Neural cell (in vitro differentiated cells): ENCODE measurements at regions not wholly inside any gene's neighbourhood (a gene's known extent, or its start where the extent isn't known, plus 50 kb on each side); places are given as distances from the start of the nearest gene placed in this dataset.

Experiments used
- H2AFZ ChIP-seq: fragments of 200-600, 300-800 bp; sonication (generic), shearing (Covaris generic); 2 replicates; pipeline ENCODE4 v1.6.0; 2014; ENCODE audit warnings: low read depth, mild to moderate bottlenecking, antibody characterized with exemption, low read length, moderate library complexity
- H3F3A ChIP-seq: fragments of 200-600 bp; shearing (Covaris generic); 2 replicates; pipeline ENCODE4 v1.6.1; 2016; ENCODE audit warnings: mild to moderate bottlenecking, moderate library complexity, mixed read lengths, antibody characterized with exemption, low read length; ENCODE audit not compliant: insufficient read depth, poor library complexity, severe bottlenecking
- H3K27ac ChIP-seq: fragments of 200-600, 300-800 bp; sonication (generic), shearing (Covaris generic); 2 replicates; pipeline ENCODE4 v1.5.1; 2014; ENCODE audit warnings: mild to moderate bottlenecking, low read length, moderate library complexity
- H3K27me3 ChIP-seq: fragments of 300-800, 200-600 bp; sonication (generic), shearing (Covaris generic); 2 replicates; pipeline ENCODE4 v1.6.0; 2014; ENCODE audit warnings: mild to moderate bottlenecking, low read depth, low read length, moderate library complexity; ENCODE audit not compliant: insufficient read depth
- H3K36me3 ChIP-seq: fragments of 300-800, 200-600 bp; sonication (generic), shearing (Covaris generic); 2 replicates; pipeline ENCODE4 v1.5.1; 2014; ENCODE audit warnings: mild to moderate bottlenecking, antibody characterized with exemption, low read length, moderate library complexity; ENCODE audit not compliant: insufficient read depth
- H3K4me2 ChIP-seq: fragments of 300-800, 200-600 bp; sonication (generic), shearing (Covaris generic); 2 replicates; pipeline ENCODE4 v1.6.0; 2014; ENCODE audit warnings: mild to moderate bottlenecking, low read length
- H3K4me3 ChIP-seq: fragments of 300-800, 200-600 bp; sonication (generic), shearing (Covaris generic); 2 replicates; pipeline ENCODE4 v1.5.1; 2014; ENCODE audit warnings: mild to moderate bottlenecking, low read length, moderate library complexity
- H3K79me2 ChIP-seq: fragments of 200-600 bp; shearing (Covaris generic); replicated peaks from 2 replicates; pipeline ENCODE4 v1.6.0; 2014; ENCODE audit warnings: mild to moderate bottlenecking, low read length, moderate library complexity; ENCODE audit not compliant: insufficient read depth
- H3K9ac ChIP-seq: fragments of 300-800, 200-600 bp; sonication (generic), shearing (Covaris generic); 2 replicates; pipeline ENCODE4 v1.6.1; 2016; ENCODE audit warnings: mild to moderate bottlenecking, low read length, mixed read lengths
- H3K9me2 ChIP-seq: fragments of 200-600 bp; shearing (Covaris generic); 2 replicates; pipeline ENCODE4 v1.6.1; 2016; ENCODE audit warnings: mild to moderate bottlenecking, low read length, mixed read lengths; ENCODE audit not compliant: insufficient read depth
- H3K9me3 ChIP-seq: fragments of 200-600, 300-800 bp; sonication (generic), shearing (Covaris generic); 2 replicates; pipeline ENCODE4 v1.6.1; 2016; ENCODE audit warnings: mild to moderate bottlenecking, mixed run types, low read length, moderate library complexity, mixed read lengths
- H4K20me1 ChIP-seq: fragments of 200-600 bp; shearing (Covaris generic); 2 replicates; pipeline ENCODE4 v1.6.1; 2016; ENCODE audit warnings: mild to moderate bottlenecking, mixed run types; ENCODE audit not compliant: insufficient read depth
- CTCF ChIP-seq: fragments of 450-650 bp; IDR thresholded peaks from 2 replicates; pipeline ENCODE4 v1.5.1; 2014; ENCODE audit warnings: antibody characterized with exemption, mild to moderate bottlenecking, moderate library complexity; ENCODE audit not compliant: poor library complexity, severe bottlenecking
- EP300 ChIP-seq: fragments of 450-650 bp; conservative IDR thresholded peaks from 2 replicates; pipeline ENCODE4 v1.6.1; 2014; ENCODE audit warnings: antibody characterized with exemption, mild to moderate bottlenecking, moderate library complexity; ENCODE audit not compliant: poor library complexity, severe bottlenecking
- EZH2 ChIP-seq: fragments of 200-600, 300-800 bp; shearing (Covaris generic), sonication (generic); IDR thresholded peaks from 2 replicates; pipeline ENCODE4 v1.6.1; 2014; ENCODE audit warnings: antibody characterized with exemption, low read length, borderline replicate concordance, mild to moderate bottlenecking; ENCODE audit not compliant: insufficient read depth, poor library complexity, severe bottlenecking
- MXI1 ChIP-seq: fragments of 450-650 bp; conservative IDR thresholded peaks from 2 replicates; pipeline ENCODE4 v1.6.1; 2014; ENCODE audit warnings: antibody characterized with exemption, mild to moderate bottlenecking; ENCODE audit not compliant: poor library complexity, severe bottlenecking
- POLR2AphosphoS5 ChIP-seq: IDR thresholded peaks from 2 replicates; pipeline ENCODE4 v1.6.1; 2012
- RAD21 ChIP-seq: fragments of 450-650 bp; conservative IDR thresholded peaks from 2 replicates; pipeline ENCODE4 v1.6.1; 2014; ENCODE audit warnings: antibody characterized with exemption, mild to moderate bottlenecking, moderate library complexity
- REST ChIP-seq: IDR thresholded peaks from 2 replicates; pipeline ENCODE4 v1.6.1; 2012; ENCODE audit warnings: borderline replicate concordance
- SMC3 ChIP-seq: fragments of 450-650 bp; conservative IDR thresholded peaks from 2 replicates; pipeline ENCODE4 v1.6.1; 2014; ENCODE audit warnings: antibody characterized with exemption, mild to moderate bottlenecking, moderate library complexity; ENCODE audit not compliant: poor library complexity
- TAF1 ChIP-seq: IDR thresholded peaks from 2 replicates; pipeline ENCODE4 v1.6.1; 2012; ENCODE audit warnings: low read depth

- TF ChIP-seq CTCF, result no peak
- no peak for TF ChIP-seq SMC3
- no peak for TF ChIP-seq MXI1
- no peak for TF ChIP-seq RAD21
- TF ChIP-seq TAF1, result no peak
- TF ChIP-seq EP300, result no peak
- TF ChIP-seq POLR2AphosphoS5, result no peak
- TF ChIP-seq REST, result no peak
- no peak for TF ChIP-seq EZH2
- Histone ChIP-seq H3K27ac (no peak overlapping the region), H3K9me2 (no peaks in the 10 kb centered on the region), H3K4me3 (no peak overlapping the region), H3K9me3 (no peaks in the 10 kb centered on the region), H3K79me2 (no peaks in the 10 kb centered on the region), H3K36me3 (no peaks in the 10 kb centered on the region), H3F3A (no peaks in the 10 kb centered on the region), H3K4me2 (no peak overlapping the region), H3K27me3 (no peaks in the 10 kb centered on the region), H3K9ac (no peak overlapping the region), H2AFZ (no peak overlapping the region), H4K20me1 (no peaks in the 10 kb centered on the region)
Observed at GRCh38 chr3:117611211-117611610, 901.6 kb downstream of the TUSC7 start.

GRCh38 chr3:117616227-117616626 is 906.6 kb downstream of the TUSC7 start:
- no peaks in the 10 kb centered on the region for H3K27me3 ChIP-seq
- no peak overlapping the region for H3K4me2 ChIP-seq
- no peaks in the 10 kb centered on the region for H3K9me3 ChIP-seq
- no peaks in the 10 kb centered on the region for H3K36me3 ChIP-seq
- H3K79me2 ChIP-seq, result no peaks in the 10 kb centered on the region
- TF ChIP-seq POLR2AphosphoS5 (no peak), SMC3 (no peak), RAD21 (no peak), EZH2 (no peak), MXI1 (no peak), CTCF (no peak), EP300 (no peak), REST (no peak), TAF1 (no peak)
- no peak overlapping the region for H3K9ac ChIP-seq
- H3K9me2 ChIP-seq, result no peaks in the 10 kb centered on the region
- no peaks in the 10 kb centered on the region for H3F3A ChIP-seq
- H4K20me1 ChIP-seq, result no peaks in the 10 kb centered on the region
- H2AFZ ChIP-seq, result no peak overlapping the region
- no peak overlapping the region for H3K4me3 ChIP-seq
- H3K27ac ChIP-seq, result no peak overlapping the region
